ENCODE measurements at regions not wholly inside any gene's neighbourhood (a gene's known extent, or its start where the extent isn't known, plus 50 kb on each side); places are given as distances from the start of the nearest gene placed in this dataset.

DNA sequence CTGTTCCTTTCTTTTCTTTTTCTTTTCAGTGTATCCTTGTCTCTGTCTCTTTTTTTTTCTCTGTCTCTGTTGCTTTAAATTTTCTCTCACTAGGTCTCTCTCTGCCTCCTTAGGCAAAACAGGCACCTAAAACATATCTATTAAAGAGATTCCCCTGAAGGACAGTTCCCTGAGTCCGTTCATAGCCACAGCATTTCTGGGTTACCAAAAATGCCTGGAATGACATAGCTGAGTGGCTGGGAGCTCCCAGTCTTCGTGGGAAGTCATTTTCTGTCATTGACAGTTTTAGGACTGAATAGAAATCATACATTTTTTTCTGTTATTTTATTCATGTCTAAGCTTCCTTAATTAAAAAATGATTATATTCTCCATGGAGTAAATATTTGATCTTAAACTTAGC, 323.8 kb upstream of the AZI2 start:
- H3K36me3 ChIP-seq (ENCODE audit: control insufficient read depth in 1 of 2, insufficient read depth in 2 of 2, low read length in 2 of 2), result no peaks in the 10 kb centered on the region
- no peaks in the 10 kb centered on the region for H3K4me1 ChIP-seq (ENCODE audit: control insufficient read depth in 1 of 2, insufficient read depth in 2 of 2, low read length in 2 of 2)
- BruUV-seq (replicated peaks), result no TSS peak
- H3K27me3 ChIP-seq (ENCODE audit: insufficient read depth, low read length), result peaks cover 16% of the 10 kb centered on the region; the same call in 1 of the 2 replicates
- ATAC-seq (no peak), DNase-seq (ENCODE audit: low read depth, low spot score) (no peak)
- no peak for TF ChIP-seq REST (IDR thresholded peaks at IDR 0.05; ENCODE audit: low read depth)
- H2AFZ ChIP-seq (ENCODE audit: low read depth, low read length, poor library complexity, severe bottlenecking), result no peak overlapping the region
- ChIA-PET POLR2A (no interaction called here), RAD21 (ENCODE audit: low non-redundant PET in 1 of 2, low total read pairs in 2 of 2, uncharacterized antibody in 2 of 2, unreplicated experiment in 2 of 2) (no interaction called here), CTCF (no interaction called here)
- H3K9me3 ChIP-seq (ENCODE audit: control insufficient read depth in 1 of 2, insufficient read depth in 1 of 2, low read depth in 1 of 2, low read length in 2 of 2), result no peaks in the 10 kb centered on the region
- H3K4me2 ChIP-seq (ENCODE audit: low read length), result no peak overlapping the region
- H3K27ac ChIP-seq (ENCODE audit: low read depth, low read length), result no peak overlapping the region
- H3K9ac ChIP-seq (ENCODE audit: low read length), result no peak overlapping the region
- no peak overlapping the region for H3K4me3 ChIP-seq (replicated peaks in 1 of 2; ENCODE audit: low read depth in 1 of 2, low read length in 2 of 2)
- H4K20me1 ChIP-seq (ENCODE audit: insufficient read depth), result no peaks in the 10 kb centered on the region
- H3K9me2 ChIP-seq (ENCODE audit: insufficient read depth), result no peaks in the 10 kb centered on the region
- intact Hi-C loops (cut with micrococcal nuclease), result no loop called here
- H3K79me2 ChIP-seq (ENCODE audit: insufficient read depth, low read length), result no peaks in the 10 kb centered on the region

- H3K27me3 ChIP-seq (ENCODE audit: insufficient read depth, low read length), result peaks cover 16% of the 10 kb centered on the region; the same call in 1 of the 2 replicates
- ATAC-seq (no peak), DNase-seq (ENCODE audit: low read depth, low spot score) (no peak)
- ChIA-PET CTCF (no interaction called here), RAD21 (ENCODE audit: low non-redundant PET in 1 of 2, low total read pairs in 2 of 2, uncharacterized antibody in 2 of 2, unreplicated experiment in 2 of 2) (no interaction called here), POLR2A (no interaction called here)
- TF ChIP-seq ZFX (IDR thresholded peaks at IDR 0.05), result no peak
- TF ChIP-seq ELF1 (IDR thresholded peaks at IDR 0.05; ENCODE audit: borderline replicate concordance, low read depth), result no peak
- TF ChIP-seq POLR2AphosphoS5 (IDR thresholded peaks at IDR 0.05; ENCODE audit: low read depth, low read length), result no peak
- TF ChIP-seq EZH2 (IDR thresholded peaks at IDR 0.05), result no peak
- no peak for TF ChIP-seq TCF7L2 (IDR thresholded peaks at IDR 0.05; ENCODE audit: borderline replicate concordance, extremely low read depth, insufficient read depth, insufficient read length)
- TF ChIP-seq, protein P1, sequence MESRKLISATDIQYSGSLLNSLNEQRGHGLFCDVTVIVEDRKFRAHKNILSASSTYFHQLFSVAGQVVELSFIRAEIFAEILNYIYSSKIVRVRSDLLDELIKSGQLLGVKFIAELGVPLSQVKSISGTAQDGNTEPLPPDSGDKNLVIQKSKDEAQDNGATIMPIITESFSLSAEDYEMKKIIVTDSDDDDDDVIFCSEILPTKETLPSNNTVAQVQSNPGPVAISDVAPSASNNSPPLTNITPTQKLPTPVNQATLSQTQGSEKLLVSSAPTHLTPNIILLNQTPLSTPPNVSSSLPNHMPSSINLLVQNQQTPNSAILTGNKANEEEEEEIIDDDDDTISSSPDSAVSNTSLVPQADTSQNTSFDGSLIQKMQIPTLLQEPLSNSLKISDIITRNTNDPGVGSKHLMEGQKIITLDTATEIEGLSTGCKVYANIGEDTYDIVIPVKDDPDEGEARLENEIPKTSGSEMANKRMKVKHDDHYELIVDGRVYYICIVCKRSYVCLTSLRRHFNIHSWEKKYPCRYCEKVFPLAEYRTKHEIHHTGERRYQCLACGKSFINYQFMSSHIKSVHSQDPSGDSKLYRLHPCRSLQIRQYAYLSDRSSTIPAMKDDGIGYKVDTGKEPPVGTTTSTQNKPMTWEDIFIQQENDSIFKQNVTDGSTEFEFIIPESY (IDR thresholded peaks at IDR 0.05; ENCODE audit: extremely low read depth, insufficient replicate concordance, low read length), result no peak
- no peak for TF ChIP-seq ZNF274 (IDR thresholded peaks at IDR 0.05; ENCODE audit: low read depth, low read length)
- TF ChIP-seq YY1 (IDR thresholded peaks at IDR 0.05; ENCODE audit: extremely low read depth, insufficient replicate concordance, low read depth, low read length), result no peak
- no peak for TF ChIP-seq CBX3 (IDR thresholded peaks at IDR 0.05; ENCODE audit: low read depth)
- TF ChIP-seq POLR2A (IDR thresholded peaks at IDR 0.05; ENCODE audit: borderline replicate concordance, extremely low read depth, insufficient read depth, insufficient read length), result no peak
- TF ChIP-seq JUND (IDR thresholded peaks at IDR 0.05), result no peak
- TF ChIP-seq CTCF (IDR thresholded peaks at IDR 0.05 in 2 of 3, conservative IDR thresholded peaks at IDR 0.05 in 1 of 3; ENCODE audit: borderline replicate concordance in 1 of 3, insufficient read depth in 1 of 3, low read depth in 2 of 3, low read length in 2 of 3), result no peak
- TF ChIP-seq RAD21 (IDR thresholded peaks at IDR 0.05; ENCODE audit: low read depth), result no peak
- H3K4me3 ChIP-seq (replicated peaks in 1 of 2; ENCODE audit: low read depth in 1 of 2, low read length in 2 of 2), result no peak overlapping the region
- no peak overlapping the region for H3K4me2 ChIP-seq (ENCODE audit: low read length)
- intact Hi-C loops (cut with micrococcal nuclease), result no loop called here
- no peaks in the 10 kb centered on the region for H4K20me1 ChIP-seq (ENCODE audit: insufficient read depth)
- H3K9me3 ChIP-seq (ENCODE audit: control insufficient read depth in 1 of 2, insufficient read depth in 1 of 2, low read depth in 1 of 2, low read length in 2 of 2), result no peaks in the 10 kb centered on the region
- H3K9ac ChIP-seq (ENCODE audit: low read length), result no peak overlapping the region
- no peak overlapping the region for H3K27ac ChIP-seq (ENCODE audit: low read depth, low read length)
- no peaks in the 10 kb centered on the region for H3K79me2 ChIP-seq (ENCODE audit: insufficient read depth, low read length)
- no peak overlapping the region for H2AFZ ChIP-seq (ENCODE audit: low read depth, low read length, poor library complexity, severe bottlenecking)
- H3K36me3 ChIP-seq (ENCODE audit: control insufficient read depth in 1 of 2, insufficient read depth in 2 of 2, low read length in 2 of 2), result no peaks in the 10 kb centered on the region
- no TSS peak for BruUV-seq (replicated peaks)
- H3K9me2 ChIP-seq (ENCODE audit: insufficient read depth), result no peaks in the 10 kb centered on the region
- no peaks in the 10 kb centered on the region for H3K4me1 ChIP-seq (ENCODE audit: control insufficient read depth in 1 of 2, insufficient read depth in 2 of 2, low read length in 2 of 2)
Measured at GRCh38 chr3:28673446-28673845, 324.8 kb upstream of the AZI2 start.

Measured in HCT116 (cell line).